ENCODE measurements at regions not wholly inside any gene's neighbourhood (a gene's known extent, or its start where the extent isn't known, plus 50 kb on each side); places are given as distances from the start of the nearest gene placed in this dataset.

DNA sequence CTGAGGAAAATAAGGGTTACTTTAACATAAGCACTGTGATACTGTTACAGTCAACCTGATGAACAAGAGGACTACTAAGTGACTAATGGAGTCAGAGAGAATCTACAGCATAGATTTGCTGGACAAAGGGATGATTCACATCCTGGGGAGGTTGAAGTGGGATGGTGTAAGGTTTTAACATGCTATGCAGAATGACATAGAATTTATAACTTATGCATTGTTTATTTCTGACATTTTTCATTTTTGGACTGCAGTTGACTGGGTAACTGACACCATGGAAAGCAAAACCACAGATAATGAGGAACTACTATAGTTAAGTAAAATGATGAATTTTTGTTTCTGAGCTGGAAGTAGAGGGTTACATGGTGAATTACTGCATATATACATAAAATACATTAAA lies 389.2 kb downstream of the MAT2B start:
- TF ChIP-seq, protein P1, sequence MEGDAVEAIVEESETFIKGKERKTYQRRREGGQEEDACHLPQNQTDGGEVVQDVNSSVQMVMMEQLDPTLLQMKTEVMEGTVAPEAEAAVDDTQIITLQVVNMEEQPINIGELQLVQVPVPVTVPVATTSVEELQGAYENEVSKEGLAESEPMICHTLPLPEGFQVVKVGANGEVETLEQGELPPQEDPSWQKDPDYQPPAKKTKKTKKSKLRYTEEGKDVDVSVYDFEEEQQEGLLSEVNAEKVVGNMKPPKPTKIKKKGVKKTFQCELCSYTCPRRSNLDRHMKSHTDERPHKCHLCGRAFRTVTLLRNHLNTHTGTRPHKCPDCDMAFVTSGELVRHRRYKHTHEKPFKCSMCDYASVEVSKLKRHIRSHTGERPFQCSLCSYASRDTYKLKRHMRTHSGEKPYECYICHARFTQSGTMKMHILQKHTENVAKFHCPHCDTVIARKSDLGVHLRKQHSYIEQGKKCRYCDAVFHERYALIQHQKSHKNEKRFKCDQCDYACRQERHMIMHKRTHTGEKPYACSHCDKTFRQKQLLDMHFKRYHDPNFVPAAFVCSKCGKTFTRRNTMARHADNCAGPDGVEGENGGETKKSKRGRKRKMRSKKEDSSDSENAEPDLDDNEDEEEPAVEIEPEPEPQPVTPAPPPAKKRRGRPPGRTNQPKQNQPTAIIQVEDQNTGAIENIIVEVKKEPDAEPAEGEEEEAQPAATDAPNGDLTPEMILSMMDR (IDR thresholded peaks at IDR 0.05; ENCODE audit: low read length): no peak
- TF ChIP-seq EZH2 (IDR thresholded peaks at IDR 0.05; ENCODE audit: borderline replicate concordance, low read length): no peak
